Naive B cell (primary cell): ENCODE measurements at regions not wholly inside any gene's neighbourhood (a gene's known extent, or its start where the extent isn't known, plus 50 kb on each side); places are given as distances from the start of the nearest gene placed in this dataset.

Source experiments
- ATAC-seq, 2 donors: fragments of 150-1000 bp; cut with Tn5 transposase; 2 replicates each; pipeline ENCODE4 v1.10.0; 2021; ENCODE audit warnings: low read depth in 2 of 2, mild to moderate bottlenecking in 2 of 2, moderate library complexity in 2 of 2
- DNase-seq: peaks from one replicate; pipeline ENCODE4 v3.0.0; 2022
- H3K27ac Mint-ChIP-seq, 6 donors: one replicate each; pipeline ENCODE4 v1.8.0; 2020 to 2022; ENCODE audit warnings: mild to moderate bottlenecking in 6 of 6, mixed read lengths in 6 of 6, moderate library complexity in 5 of 6, inconsistent platforms in 2 of 6
- H3K27me3 Mint-ChIP-seq, 3 donors: one replicate each; pipeline ENCODE4 v1.8.0; 2021 to 2022; ENCODE audit warnings: mixed read lengths in 3 of 3, mild to moderate bottlenecking in 1 of 3
- H3K36me3 Mint-ChIP-seq, 2 donors: one replicate each; pipeline ENCODE4 v1.8.0; 2020 to 2022; ENCODE audit warnings: mixed read lengths in 2 of 2, inconsistent platforms in 1 of 2, mild to moderate bottlenecking in 1 of 2
- H3K4me1 Mint-ChIP-seq, 3 donors: one replicate each; pipeline ENCODE4 v1.8.0; 2020 to 2022; ENCODE audit warnings: mixed read lengths in 3 of 3, inconsistent platforms in 1 of 3, mild to moderate bottlenecking in 1 of 3, moderate library complexity in 1 of 3
- H3K4me3 Mint-ChIP-seq, 8 donors: one replicate each; pipeline ENCODE4 v1.8.0; 2020 to 2022; ENCODE audit warnings: mild to moderate bottlenecking in 8 of 8, mixed read lengths in 8 of 8, moderate library complexity in 8 of 8, inconsistent platforms in 2 of 8
- H3K9me3 Mint-ChIP-seq, 7 donors: one replicate each; pipeline ENCODE4 v1.8.0; 2020 to 2022; ENCODE audit warnings: mixed read lengths in 7 of 7, mild to moderate bottlenecking in 5 of 7, inconsistent platforms in 2 of 7, moderate library complexity in 1 of 7

DNA sequence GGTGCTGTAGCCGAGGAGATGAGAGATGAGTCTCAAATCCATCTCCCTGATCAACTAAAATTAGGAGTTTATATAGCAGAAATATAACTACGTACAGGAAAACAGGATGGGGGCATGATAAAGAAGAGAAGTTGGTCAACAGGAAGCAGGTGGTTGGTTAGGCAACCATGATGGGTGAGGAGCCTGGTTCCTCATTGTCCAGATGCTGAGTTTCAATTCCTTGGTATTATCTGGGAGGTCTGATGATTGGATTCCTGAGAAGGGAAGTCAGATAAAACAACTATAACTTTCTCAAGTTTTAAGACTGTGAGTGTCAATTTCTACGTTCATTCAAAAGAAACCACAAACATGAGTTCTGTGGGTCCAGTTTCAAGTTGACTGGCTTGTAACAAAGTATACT, 323.9 kb downstream of the MTRR start:
- DNase-seq (no peak), ATAC-seq (no peak)
- H3K36me3 Mint-ChIP-seq: no peaks in the 10 kb centered on the region
- H3K4me3 Mint-ChIP-seq: peak overlapping the region in 1 of 8 donors; percentile 12
- no peak overlapping the region for H3K27ac Mint-ChIP-seq
- H3K4me1 Mint-ChIP-seq: peaks cover 0 to 4% (median 0%) of the 10 kb centered on the region in 3 donors
- H3K9me3 Mint-ChIP-seq: peaks cover 0 to 6% (median 0%) of the 10 kb centered on the region in 7 donors
- no peaks in the 10 kb centered on the region for H3K27me3 Mint-ChIP-seq

DNA sequence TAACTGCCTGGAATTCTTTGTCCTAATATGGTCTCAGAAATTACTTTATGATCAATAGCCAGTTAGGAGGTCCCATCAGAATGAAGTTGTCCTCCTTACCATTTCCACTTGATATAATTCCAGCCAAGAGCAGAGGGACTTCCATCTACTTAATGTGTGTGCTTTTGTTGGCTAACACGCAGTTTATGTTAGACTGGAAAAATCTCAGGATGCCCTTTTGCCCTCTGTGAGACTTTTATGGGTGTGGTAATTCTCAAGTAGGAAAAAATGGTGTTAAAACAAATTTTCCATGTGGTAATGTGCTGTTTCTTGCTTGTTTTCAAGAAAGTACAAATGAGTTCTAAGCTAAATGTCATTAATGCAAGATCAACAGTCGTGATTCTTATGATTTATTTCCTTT, 327.1 kb downstream of the MTRR start:
- ATAC-seq: no peak
- no peaks in the 10 kb centered on the region for H3K27me3 Mint-ChIP-seq
- H3K27ac Mint-ChIP-seq: no peak overlapping the region
- peaks cover 0 to 4% (median 0%) of the 10 kb centered on the region in 3 donors for H3K4me1 Mint-ChIP-seq
- no peak for DNase-seq
- no peak overlapping the region for H3K4me3 Mint-ChIP-seq
- H3K9me3 Mint-ChIP-seq: peaks cover 0 to 8% (median 2%) of the 10 kb centered on the region in 7 donors
- no peaks in the 10 kb centered on the region for H3K36me3 Mint-ChIP-seq

DNA sequence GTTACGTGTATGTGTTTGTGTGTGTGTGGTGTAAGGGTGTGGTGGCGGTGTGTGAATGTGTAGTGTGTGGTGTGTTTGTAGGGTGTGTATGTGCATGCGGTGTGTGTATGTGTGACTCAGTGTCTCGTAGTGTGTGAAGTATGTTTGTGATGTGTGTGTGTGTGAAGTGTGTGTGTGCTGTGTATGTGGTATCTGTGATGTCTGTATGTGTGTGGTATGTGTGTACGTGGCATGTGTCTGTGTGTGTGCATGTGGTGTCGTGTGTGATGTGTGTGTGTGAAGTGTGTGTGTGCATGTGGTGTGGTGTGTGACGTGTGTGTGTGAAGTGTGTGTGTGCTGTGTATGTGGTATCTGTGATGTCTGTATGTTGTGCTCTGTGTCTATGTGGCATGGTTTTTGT, 339.4 kb downstream of the MTRR start:
- no peak overlapping the region for H3K27ac Mint-ChIP-seq
- H3K9me3 Mint-ChIP-seq: peaks cover under 1 to 16% (median 12%) of the 10 kb centered on the region in 7 donors
- no peaks in the 10 kb centered on the region for H3K4me1 Mint-ChIP-seq
- ATAC-seq (no peak), DNase-seq (no peak)
- H3K36me3 Mint-ChIP-seq: no peaks in the 10 kb centered on the region
- H3K27me3 Mint-ChIP-seq: no peaks in the 10 kb centered on the region
- H3K4me3 Mint-ChIP-seq: no peak overlapping the region

DNA sequence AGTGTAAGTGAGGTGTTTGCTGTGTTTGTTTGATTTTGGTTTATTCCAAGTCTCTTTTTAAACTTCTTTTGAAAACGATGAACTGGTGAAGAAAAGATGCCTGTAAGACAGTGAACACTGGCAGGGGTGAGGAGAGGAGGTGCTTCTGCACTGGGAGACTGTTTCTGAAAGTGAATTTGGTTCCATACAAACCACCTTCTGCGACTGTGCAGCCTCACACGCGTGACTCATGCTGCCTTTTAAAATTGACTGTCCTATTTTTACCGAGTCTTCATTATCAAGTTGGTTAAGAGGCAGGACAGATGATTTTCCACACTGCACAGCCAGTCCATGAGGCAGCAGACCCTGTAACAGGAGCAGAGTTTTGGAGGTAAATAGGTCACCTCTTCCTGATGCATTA, 340.6 kb downstream of the MTRR start:
- Mint-ChIP-seq H3K4me3 (no peak overlapping the region), H3K27me3 (no peaks in the 10 kb centered on the region), H3K4me1 (no peaks in the 10 kb centered on the region), H3K36me3 (no peaks in the 10 kb centered on the region), H3K27ac (no peak overlapping the region), H3K9me3 (peaks cover 0 to 9% (median 6%) of the 10 kb centered on the region in 7 donors)
- ATAC-seq (no peak), DNase-seq (no peak)

DNA sequence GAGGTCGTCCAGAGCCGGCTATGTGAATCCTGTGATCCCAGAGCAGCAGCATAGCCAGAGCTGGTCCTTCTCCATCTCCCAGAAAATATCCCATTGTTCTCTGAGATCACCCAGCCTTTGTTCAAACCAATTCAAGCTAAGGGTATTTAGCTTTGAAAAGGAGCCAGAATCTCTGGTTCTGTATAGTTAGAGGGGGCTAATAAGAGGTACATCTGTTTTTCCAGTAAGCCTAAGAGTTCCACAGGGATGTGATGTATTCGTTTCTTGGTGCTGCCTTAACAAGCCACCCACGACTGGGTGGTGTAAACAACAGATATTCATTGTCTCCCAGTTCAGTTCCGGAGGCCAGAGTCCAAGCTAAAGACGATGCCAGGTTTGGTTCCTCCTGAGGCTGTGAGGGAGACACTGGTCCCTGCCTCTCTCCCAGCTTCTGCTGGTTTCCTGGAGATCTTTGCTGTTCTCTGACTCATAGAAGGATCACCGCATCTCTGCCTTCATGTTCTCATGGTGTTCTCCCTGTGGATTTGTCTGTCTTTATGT, 344.8 kb downstream of the MTRR start:
- H3K4me3 Mint-ChIP-seq: no peak overlapping the region
- H3K27me3 Mint-ChIP-seq: no peaks in the 10 kb centered on the region
- no peaks in the 10 kb centered on the region for H3K4me1 Mint-ChIP-seq
- ATAC-seq: no peak
- H3K27ac Mint-ChIP-seq: no peak overlapping the region
- H3K36me3 Mint-ChIP-seq: no peaks in the 10 kb centered on the region
- peaks cover 0 to 2% (median 0%) of the 10 kb centered on the region in 7 donors for H3K9me3 Mint-ChIP-seq
- no peak for DNase-seq

DNA sequence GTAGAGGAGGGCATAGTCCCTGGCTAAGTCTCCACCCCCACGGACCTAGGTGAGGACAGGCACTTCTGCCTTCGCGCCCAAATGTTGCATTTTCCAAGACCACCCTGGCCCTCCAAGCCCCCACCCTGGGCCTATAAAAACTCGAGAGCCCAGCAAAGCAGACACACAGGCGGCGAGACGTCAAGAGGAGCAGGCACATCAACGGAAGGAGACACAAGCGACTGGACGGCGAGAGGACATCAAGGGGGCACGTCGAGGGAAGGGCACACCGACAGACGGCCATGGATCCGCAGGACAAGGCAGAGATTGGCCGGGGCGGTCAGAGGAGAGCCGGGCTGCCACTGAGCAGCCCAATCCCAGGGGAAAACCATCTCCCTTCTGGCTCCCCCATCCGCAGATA, 348.0 kb downstream of the MTRR start:
- H3K9me3 Mint-ChIP-seq: peaks cover 0 to 6% (median 0%) of the 10 kb centered on the region in 7 donors
- DNase-seq (no peak), ATAC-seq (no peak)
- no peaks in the 10 kb centered on the region for H3K36me3 Mint-ChIP-seq
- no peak overlapping the region for H3K27ac Mint-ChIP-seq
- no peaks in the 10 kb centered on the region for H3K4me1 Mint-ChIP-seq
- no peaks in the 10 kb centered on the region for H3K27me3 Mint-ChIP-seq
- H3K4me3 Mint-ChIP-seq: peak overlapping the region in 1 of 8 donors; percentile 23

DNA sequence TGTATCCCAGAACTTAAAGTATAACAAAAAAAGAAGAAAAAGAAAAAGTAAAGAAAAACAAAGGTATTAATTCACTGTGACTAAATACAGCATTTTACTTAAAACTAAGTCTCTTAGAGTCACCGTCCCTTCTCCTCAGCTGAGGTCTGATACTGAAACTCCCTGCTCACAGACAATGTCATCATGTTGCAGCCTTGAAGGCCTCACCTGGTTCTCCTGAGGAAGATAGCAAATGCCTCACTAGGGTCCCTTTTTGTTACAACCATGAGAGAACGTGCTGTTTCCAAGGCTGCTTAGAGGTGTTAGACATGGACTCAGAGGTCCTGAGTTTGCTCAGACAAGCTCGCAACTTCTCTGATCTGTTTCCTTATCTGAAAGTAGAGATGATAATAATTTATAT, 357.2 kb downstream of the MTRR start:
- peak overlapping the region in 1 of 8 donors; percentile 19 for H3K4me3 Mint-ChIP-seq
- no peaks in the 10 kb centered on the region for H3K36me3 Mint-ChIP-seq
- ATAC-seq: no peak
- no peak overlapping the region for H3K27ac Mint-ChIP-seq
- H3K9me3 Mint-ChIP-seq: peaks cover 8 to 31% (median 11%) of the 10 kb centered on the region in 7 donors
- no peak for DNase-seq
- H3K27me3 Mint-ChIP-seq: no peaks in the 10 kb centered on the region
- no peaks in the 10 kb centered on the region for H3K4me1 Mint-ChIP-seq

DNA sequence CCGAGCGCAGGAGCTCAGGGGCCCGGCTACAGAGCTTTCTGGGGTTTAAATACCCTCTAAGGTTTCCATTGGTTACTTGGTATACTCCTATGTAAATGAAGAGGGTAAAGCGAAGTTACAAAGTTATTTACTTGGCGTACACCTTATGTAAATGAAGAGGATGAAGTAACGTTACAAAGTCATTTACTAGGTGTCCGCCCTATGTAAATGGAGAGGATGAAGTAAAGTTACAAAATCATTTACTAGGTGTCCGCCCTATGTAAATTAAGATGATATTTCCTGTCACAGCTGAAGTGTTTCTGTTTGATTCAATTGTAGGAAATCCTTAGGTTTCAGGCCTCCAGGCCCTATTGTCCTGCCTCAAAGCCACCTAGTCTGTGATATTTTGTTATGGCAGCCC, 358.2 kb downstream of the MTRR start:
- Mint-ChIP-seq H3K4me3 (no peak overlapping the region), H3K27ac (no peak overlapping the region), H3K27me3 (no peaks in the 10 kb centered on the region), H3K36me3 (no peaks in the 10 kb centered on the region), H3K4me1 (no peaks in the 10 kb centered on the region), H3K9me3 (peaks cover 8 to 27% (median 10%) of the 10 kb centered on the region in 7 donors)
- ATAC-seq (no peak), DNase-seq (no peak)

DNA sequence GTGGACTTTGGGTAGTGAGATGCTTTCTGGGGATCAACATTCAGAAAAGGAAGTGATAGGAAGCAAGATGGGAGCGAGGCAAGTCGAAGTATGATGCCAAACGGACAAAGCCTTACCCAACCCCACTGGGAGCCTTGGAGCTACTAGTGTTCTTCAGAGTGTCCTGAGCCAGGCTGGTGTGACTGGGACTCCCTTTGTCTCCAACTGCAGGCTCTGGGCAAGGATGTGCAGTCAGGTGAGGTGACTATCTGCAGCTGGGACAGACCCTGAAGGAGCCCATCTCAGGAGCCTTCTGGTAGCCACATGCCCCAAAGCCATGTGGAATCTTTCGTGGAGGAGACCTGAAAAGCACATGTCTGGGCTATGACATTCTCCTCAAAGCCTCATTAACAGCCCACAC, 360.6 kb downstream of the MTRR start:
- H3K4me1 Mint-ChIP-seq: no peaks in the 10 kb centered on the region
- DNase-seq (no peak), ATAC-seq (no peak)
- H3K27ac Mint-ChIP-seq: no peak overlapping the region
- peaks cover 2 to 16% (median 8%) of the 10 kb centered on the region in 7 donors for H3K9me3 Mint-ChIP-seq
- H3K4me3 Mint-ChIP-seq: no peak overlapping the region
- no peaks in the 10 kb centered on the region for H3K36me3 Mint-ChIP-seq
- no peaks in the 10 kb centered on the region for H3K27me3 Mint-ChIP-seq

DNA sequence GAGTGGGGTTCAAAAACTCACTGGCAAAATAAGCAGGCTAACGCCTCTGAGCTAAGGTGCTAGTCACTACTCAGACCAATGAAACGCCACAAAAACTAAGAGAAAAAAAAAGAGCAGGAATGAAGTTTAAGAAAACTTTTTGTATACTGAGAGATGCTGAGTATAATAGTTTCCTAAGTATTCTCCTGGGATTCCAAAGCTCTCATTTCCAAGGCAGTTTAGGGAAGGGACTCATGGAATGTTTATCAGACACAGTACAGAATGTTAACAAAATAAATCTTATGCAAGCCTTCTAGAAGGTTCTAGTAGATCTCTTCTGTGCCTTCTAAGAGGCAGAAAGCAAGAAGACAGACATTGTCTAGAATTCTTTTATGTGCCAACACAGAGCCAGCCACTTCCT, 361.9 kb downstream of the MTRR start:
- no peak overlapping the region for H3K4me3 Mint-ChIP-seq
- no peaks in the 10 kb centered on the region for H3K27me3 Mint-ChIP-seq
- no peaks in the 10 kb centered on the region for H3K36me3 Mint-ChIP-seq
- H3K4me1 Mint-ChIP-seq: no peaks in the 10 kb centered on the region
- DNase-seq (no peak), ATAC-seq (no peak)
- peaks cover 0 to 6% (median 5%) of the 10 kb centered on the region in 7 donors for H3K9me3 Mint-ChIP-seq
- peak overlapping the region in 1 of 6 donors; percentile 33 for H3K27ac Mint-ChIP-seq

DNA sequence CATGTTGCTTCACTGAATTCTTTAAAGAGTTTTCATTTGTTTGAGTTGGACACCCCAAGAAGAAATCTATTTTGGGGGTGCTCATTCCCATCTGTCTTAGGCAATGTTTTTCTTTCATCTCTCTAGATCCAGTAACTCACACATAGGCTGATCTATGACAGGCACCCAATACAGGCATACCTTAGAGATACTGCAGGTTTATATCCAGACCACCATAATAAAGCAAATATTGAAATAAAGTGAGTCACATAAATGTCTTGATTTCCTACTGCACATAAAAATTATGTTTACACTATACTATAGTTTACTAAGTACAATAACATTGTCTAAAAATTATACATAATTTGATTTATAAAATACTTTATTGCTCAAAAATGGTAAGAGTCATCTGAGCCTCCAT, 364.5 kb downstream of the MTRR start:
- DNase-seq (no peak), ATAC-seq (no peak)
- Mint-ChIP-seq H3K36me3 (no peaks in the 10 kb centered on the region), H3K4me3 (no peak overlapping the region), H3K27ac (no peak overlapping the region), H3K4me1 (no peaks in the 10 kb centered on the region), H3K9me3 (peaks cover 2 to 5% (median 4%) of the 10 kb centered on the region in 7 donors), H3K27me3 (no peaks in the 10 kb centered on the region)

DNA sequence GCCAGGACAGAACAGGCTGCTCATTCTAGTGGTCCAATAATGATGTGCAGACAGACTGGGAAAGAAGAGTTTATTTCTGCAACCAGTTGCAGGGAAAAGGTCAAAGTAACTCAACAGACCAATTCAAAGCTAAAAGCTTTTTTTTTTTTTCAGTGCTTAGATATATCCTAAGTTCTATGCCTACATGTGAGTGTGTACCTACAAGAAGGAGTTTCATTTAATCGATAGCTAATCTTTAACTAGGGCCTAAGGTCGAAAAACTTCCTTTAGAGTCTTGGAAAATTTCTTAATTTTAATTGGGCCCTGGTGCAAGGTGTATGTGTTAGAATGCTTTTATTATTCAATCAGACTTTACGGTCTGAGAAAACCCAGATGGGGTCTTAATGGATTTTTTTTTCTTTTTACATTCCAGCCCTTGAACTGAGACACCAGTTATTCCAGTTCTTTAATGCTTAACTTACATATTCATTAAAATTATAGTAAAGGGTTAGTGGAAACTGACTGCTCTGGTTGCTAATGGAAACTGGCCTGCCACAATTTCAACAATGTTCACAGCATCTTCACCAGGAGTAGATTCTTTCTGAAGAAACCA, 365.3 kb downstream of the MTRR start:
- H3K4me1 Mint-ChIP-seq: no peaks in the 10 kb centered on the region
- no peak for ATAC-seq
- H3K9me3 Mint-ChIP-seq: peaks cover 2 to 5% (median 4%) of the 10 kb centered on the region in 7 donors
- no peaks in the 10 kb centered on the region for H3K36me3 Mint-ChIP-seq
- no peak overlapping the region for H3K27ac Mint-ChIP-seq
- no peak overlapping the region for H3K4me3 Mint-ChIP-seq
- H3K27me3 Mint-ChIP-seq: no peaks in the 10 kb centered on the region
- no peak for DNase-seq

DNA sequence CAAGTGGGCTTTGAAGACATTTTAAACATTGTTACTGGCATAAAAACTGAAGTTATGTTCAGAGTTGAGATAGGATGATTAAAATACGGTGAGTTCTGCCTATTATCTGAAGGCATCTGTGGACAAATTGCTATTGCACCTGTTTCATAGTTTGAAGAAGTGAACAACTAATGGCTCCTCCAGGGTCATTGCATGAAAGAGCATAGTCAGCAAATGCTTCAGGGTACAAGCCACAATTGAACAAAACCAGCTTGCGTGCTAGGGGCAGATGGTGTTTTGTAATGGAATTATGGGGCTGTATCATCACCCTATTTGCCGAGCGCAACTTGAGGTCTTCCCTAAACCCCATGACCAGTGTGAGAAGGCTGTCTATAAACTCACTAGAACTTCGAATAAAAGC, 369.1 kb downstream of the MTRR start:
- Mint-ChIP-seq H3K4me3 (no peak overlapping the region), H3K27ac (no peak overlapping the region), H3K4me1 (no peaks in the 10 kb centered on the region), H3K36me3 (no peaks in the 10 kb centered on the region), H3K27me3 (no peaks in the 10 kb centered on the region), H3K9me3 (peaks cover 2 to 5% (median 3%) of the 10 kb centered on the region in 7 donors)
- DNase-seq: no peak
- ATAC-seq: no peak

DNA sequence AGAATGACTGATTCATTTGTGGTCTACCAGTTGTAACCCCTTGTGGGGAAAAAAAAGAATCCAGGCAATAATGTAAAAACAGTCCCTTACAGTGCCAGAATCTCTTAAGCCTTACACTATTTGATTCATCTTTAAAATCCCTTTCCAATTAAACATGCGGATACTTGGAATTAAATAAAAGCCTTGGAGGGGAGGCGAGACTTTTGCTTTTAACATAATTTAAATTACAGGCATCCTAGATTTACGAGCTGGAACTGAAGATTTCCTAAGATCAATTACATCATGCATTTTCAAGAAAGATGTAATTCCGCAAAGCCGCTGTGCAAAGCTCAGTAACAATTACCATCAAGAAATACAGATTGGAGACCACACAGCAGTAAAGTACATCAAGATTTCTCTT, 370.2 kb downstream of the MTRR start:
- H3K27me3 Mint-ChIP-seq: no peaks in the 10 kb centered on the region

More for the DNA sequence above, 370.2 kb downstream of the MTRR start:
- ATAC-seq: no peak
- DNase-seq: no peak
- Mint-ChIP-seq H3K36me3 (no peaks in the 10 kb centered on the region), H3K4me3 (no peak overlapping the region), H3K27ac (no peak overlapping the region), H3K9me3 (peaks cover 0 to 7% (median 4%) of the 10 kb centered on the region in 7 donors), H3K4me1 (no peaks in the 10 kb centered on the region)
